Retinal pigment epithelial cell (primary cell): ENCODE measurements at regions not wholly inside any gene's neighbourhood (a gene's known extent, or its start where the extent isn't known, plus 50 kb on each side); places are given as distances from the start of the nearest gene placed in this dataset.

Experiments
- DNase-seq: peaks from one replicate; pipeline ENCODE4 v3.0.0-alpha.2; 2010; ENCODE audit warnings: low read depth
- H3K4me3 ChIP-seq: 2 replicates; pipeline ENCODE4 v1.5.1; 2011; ENCODE audit warnings: mild to moderate bottlenecking, low read length, control low read depth, moderate library complexity
- CTCF ChIP-seq: conservative IDR thresholded peaks from 2 replicates; pipeline ENCODE4 v1.5.1; 2011; ENCODE audit warnings: low read depth, low read length, control low read depth, inconsistent platforms

GRCh38 chrX:95029571-95029970 lies 1355.6 kb downstream of the FAM133A start:
- no peak overlapping the region for H3K4me3 ChIP-seq
- no peak for DNase-seq
- TF ChIP-seq CTCF = no peak

GRCh38 chrX:95040104-95040503 lies 1366.1 kb downstream of the FAM133A start:
- no peak for DNase-seq
- no peak overlapping the region for H3K4me3 ChIP-seq
- TF ChIP-seq CTCF = no peak

- no peak for TF ChIP-seq CTCF
- H3K4me3 ChIP-seq = no peak overlapping the region
- no peak for DNase-seq
Measured at GRCh38 chrX:95044331-95044730, 1370.3 kb downstream of the FAM133A start.

- no peak for DNase-seq
- TF ChIP-seq CTCF = no peak
- H3K4me3 ChIP-seq = no peak overlapping the region
Measured at GRCh38 chrX:95055991-95056390, 1382.0 kb downstream of the FAM133A start.

- H3K4me3 ChIP-seq = no peak overlapping the region
- TF ChIP-seq CTCF = peak; percentile 27
- DNase-seq = peak; percentile 12
Measured at GRCh38 chrX:95056901-95057300, 1382.9 kb downstream of the FAM133A start.

GRCh38 chrX:95057341-95057740 lies 1383.3 kb downstream of the FAM133A start:
- H3K4me3 ChIP-seq = no peak overlapping the region
- no peak for TF ChIP-seq CTCF
- peak; percentile 66 for DNase-seq

GRCh38 chrX:95058815-95059214 lies 1384.8 kb downstream of the FAM133A start:
- no peak for TF ChIP-seq CTCF
- peak; percentile 30 for DNase-seq
- H3K4me3 ChIP-seq = no peak overlapping the region
